Psoas muscle (tissue), 7 donors: ENCODE measurements at regions not wholly inside any gene's neighbourhood (a gene's known extent, or its start where the extent isn't known, plus 50 kb on each side); places are given as distances from the start of the nearest gene placed in this dataset.

Experiments used
- ATAC-seq, 4 donors: fragments of 200-7000 bp; cut with Tn5 transposase; one replicate each; pipeline ENCODE4 v1.9.1; 2020; ENCODE audit warnings: moderate library complexity in 3 of 4, mild to moderate bottlenecking in 2 of 4
- DNase-seq, 2 donors: peaks; one replicate each; pipeline ENCODE4 v3.0.0-alpha.2; 2020
- H3K27ac ChIP-seq: fragments of 200-600 bp; one replicate; pipeline ENCODE4 v1.8.0; 2022
- H3K27me3 ChIP-seq, 3 donors: fragments of 200-600 bp in 1 of 3; one replicate each; pipeline versions ENCODE4 v1.6.1 to v1.8.0; 2013 to 2022; ENCODE audit warnings: low read length in 2 of 3, mild to moderate bottlenecking in 2 of 3, moderate library complexity in 1 of 3; ENCODE audit not compliant: insufficient read depth in 3 of 3
- H3K36me3 ChIP-seq, 2 donors: fragments of 200-600 bp in 1 of 2; one replicate each; pipeline versions ENCODE4 v1.6.1 to v1.8.0; 2013 to 2022; ENCODE audit warnings: low read depth in 1 of 2, mild to moderate bottlenecking in 1 of 2, moderate library complexity in 1 of 2; ENCODE audit not compliant: insufficient read depth in 1 of 2
- H3K4me1 ChIP-seq: fragments of 200-600 bp; one replicate; pipeline ENCODE4 v1.8.0; 2022
- H3K4me3 ChIP-seq: fragments of 200-600 bp; one replicate; pipeline ENCODE4 v1.8.0; 2022; ENCODE audit warnings: mild to moderate bottlenecking
- H3K9me3 ChIP-seq: fragments of 200-600 bp; one replicate; pipeline ENCODE4 v1.8.0; 2022
- WGBS, 3 donors: extraction: QIAGEN DNeasy Blood & Tissue Kit; methylation state at CpG; one replicate each; pipeline versions ENCODE4 v1.1.6 to v1.1.7; 2013; 5-methylcytosine and 5-hydroxymethylcytosine counted together
- intact Hi-C, 2 donors: fragments of 100-400 bp; cut with DNase I; formaldehyde crosslinking; loops; one replicate each; pipeline versions ENCODE4 v1.11.0 to v1.14.2; 2022
- TF ChIP-seq, protein P1 (sequence below): fragments of 200-600 bp; IDR thresholded peaks from one replicate; pipeline ENCODE4 v1.8.0; 2022; ENCODE audit warnings: antibody characterized with exemption
- donor health status: healthy with polysubstance abuse.
- donor health status: DM: no; HTN: no; CAD: no; lungs with moderate emphysema.
- donor health status: Bipolar disorder and iron deficiency.
- donor health status: healthy.
- donor health status: DM: yes; HTN: yes; CAD: no.
- donor health status: DM: no; HTN: no; CAD: no.
- donor health status: DM: yes; HTN: yes; CAD: no.

GRCh38 chr9:71619926-71620325 is 148.4 kb downstream of the CEMIP2 start:
- H3K4me1 ChIP-seq, result no peaks in the 10 kb centered on the region
- no peak for DNase-seq
- no peaks in the 10 kb centered on the region for H3K36me3 ChIP-seq
- H3K27ac ChIP-seq, result no peak overlapping the region
- H3K9me3 ChIP-seq, result peaks cover 8% of the 10 kb centered on the region
- intact Hi-C loops, result no loop called here
- ATAC-seq, result no peak
- WGBS, 3 donors, result 87 to 90% (median 90%) methylated on average over 2 of the region's 2 CpGs
- TF ChIP-seq, protein P1, sequence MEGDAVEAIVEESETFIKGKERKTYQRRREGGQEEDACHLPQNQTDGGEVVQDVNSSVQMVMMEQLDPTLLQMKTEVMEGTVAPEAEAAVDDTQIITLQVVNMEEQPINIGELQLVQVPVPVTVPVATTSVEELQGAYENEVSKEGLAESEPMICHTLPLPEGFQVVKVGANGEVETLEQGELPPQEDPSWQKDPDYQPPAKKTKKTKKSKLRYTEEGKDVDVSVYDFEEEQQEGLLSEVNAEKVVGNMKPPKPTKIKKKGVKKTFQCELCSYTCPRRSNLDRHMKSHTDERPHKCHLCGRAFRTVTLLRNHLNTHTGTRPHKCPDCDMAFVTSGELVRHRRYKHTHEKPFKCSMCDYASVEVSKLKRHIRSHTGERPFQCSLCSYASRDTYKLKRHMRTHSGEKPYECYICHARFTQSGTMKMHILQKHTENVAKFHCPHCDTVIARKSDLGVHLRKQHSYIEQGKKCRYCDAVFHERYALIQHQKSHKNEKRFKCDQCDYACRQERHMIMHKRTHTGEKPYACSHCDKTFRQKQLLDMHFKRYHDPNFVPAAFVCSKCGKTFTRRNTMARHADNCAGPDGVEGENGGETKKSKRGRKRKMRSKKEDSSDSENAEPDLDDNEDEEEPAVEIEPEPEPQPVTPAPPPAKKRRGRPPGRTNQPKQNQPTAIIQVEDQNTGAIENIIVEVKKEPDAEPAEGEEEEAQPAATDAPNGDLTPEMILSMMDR, result no peak
- no peaks in the 10 kb centered on the region for H3K27me3 ChIP-seq
- H3K4me3 ChIP-seq, result no peak overlapping the region

- Histone ChIP-seq H3K9me3 (peaks cover 14% of the 10 kb centered on the region), H3K4me1 (no peaks in the 10 kb centered on the region), H3K4me3 (no peak overlapping the region), H3K36me3 (no peaks in the 10 kb centered on the region), H3K27ac (no peak overlapping the region), H3K27me3 (no peaks in the 10 kb centered on the region)
- DNase-seq (no peak), ATAC-seq (no peak)
- intact Hi-C loops, result no loop called here
- 68 to 73% (median 71%) methylated on average over 3 of the region's 3 CpGs for WGBS, 3 donors
- TF ChIP-seq, protein P1, result no peak
These were observed 153.8 kb downstream of the CEMIP2 start for GRCh38 chr9:71614409-71615010.

- TF ChIP-seq, protein P1, result no peak
These were observed 155.4 kb downstream of the CEMIP2 start for GRCh38 chr9:71612889-71613288.

GRCh38 chr9:71609448-71609830 is 158.9 kb downstream of the CEMIP2 start:
- H3K9me3 ChIP-seq, result peaks cover 6% of the 10 kb centered on the region
- 94 to 98% (median 95%) methylated on average over 1 of the region's 1 CpG for WGBS, 3 donors
- H3K4me3 ChIP-seq, result no peak overlapping the region
- H3K36me3 ChIP-seq, result no peaks in the 10 kb centered on the region
- no peak overlapping the region for H3K27ac ChIP-seq
- ATAC-seq (no peak), DNase-seq (no peak)
- intact Hi-C loops, result loop anchor here in 1 of 2 donors (10.0 kb wide), 1 partner anchor 415 kb away; no protein-coding TSS in a partner anchor
- TF ChIP-seq, protein P1, result no peak
- H3K27me3 ChIP-seq, result no peaks in the 10 kb centered on the region
- no peaks in the 10 kb centered on the region for H3K4me1 ChIP-seq

More at GRCh38 chr9:71612889-71613288, 155.4 kb downstream of the CEMIP2 start:
- Histone ChIP-seq H3K4me3 (no peak overlapping the region), H3K36me3 (no peaks in the 10 kb centered on the region), H3K27ac (no peak overlapping the region), H3K9me3 (peaks cover 14% of the 10 kb centered on the region), H3K27me3 (no peaks in the 10 kb centered on the region), H3K4me1 (no peaks in the 10 kb centered on the region)
- 54 to 65% (median 59%) methylated on average over 2 of the region's 2 CpGs for WGBS, 3 donors
- intact Hi-C loops, result no loop called here
- ATAC-seq (no peak), DNase-seq (no peak)
